ENCODE measurements at regions not wholly inside any gene's neighbourhood (a gene's known extent, or its start where the extent isn't known, plus 50 kb on each side); places are given as distances from the start of the nearest gene placed in this dataset.

- H3K4me1 ChIP-seq (ENCODE audit: control insufficient read depth, insufficient read depth, low read length) = no peaks in the 10 kb centered on the region
- no peak overlapping the region for H3K27ac ChIP-seq (ENCODE audit: low read depth, low read length)
- no peak overlapping the region for H3K4me3 ChIP-seq (ENCODE audit: low read depth, low read length)
- no peaks in the 10 kb centered on the region for H3K9me3 ChIP-seq (ENCODE audit: control insufficient read depth, insufficient read depth, low read length)
- H3K27me3 ChIP-seq (ENCODE audit: control insufficient read depth, insufficient read depth, low read length) = no peaks in the 10 kb centered on the region
- DNase-seq (ENCODE audit: low read depth in 4 of 6, low spot score in 6 of 6) = no peak
- no peaks in the 10 kb centered on the region for H3K36me3 ChIP-seq (ENCODE audit: control insufficient read depth, insufficient read depth, low read length)
Measured at GRCh38 chr7:18312482-18312881, 183.1 kb upstream of the HDAC9 start.

DNA sequence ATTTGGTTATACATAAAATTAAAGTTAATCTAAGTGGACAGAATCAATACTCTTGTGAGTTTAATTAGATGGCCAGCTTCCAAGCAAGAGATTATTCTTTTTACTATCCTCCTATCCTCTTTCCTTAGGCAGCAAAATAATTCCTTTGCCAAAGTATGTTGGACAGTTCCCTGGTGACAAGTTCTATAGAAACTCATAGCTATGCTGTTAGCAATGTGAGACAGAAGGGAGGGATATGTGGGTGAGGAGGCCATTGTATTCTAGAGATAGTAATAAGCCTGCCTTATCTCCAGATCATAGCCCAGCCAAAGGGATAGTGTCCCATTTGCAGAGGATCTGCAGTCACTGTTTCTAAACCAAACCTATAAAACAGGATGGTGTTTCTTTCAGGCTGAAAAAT is 181.6 kb upstream of the HDAC9 start:
- H3K4me3 ChIP-seq (ENCODE audit: low read depth, low read length) = no peak overlapping the region
- H3K4me1 ChIP-seq (ENCODE audit: control insufficient read depth, insufficient read depth, low read length) = no peaks in the 10 kb centered on the region
- DNase-seq (ENCODE audit: low read depth in 4 of 6, low spot score in 6 of 6) = peak in 1 of 6 donors; percentile 56
- H3K36me3 ChIP-seq (ENCODE audit: control insufficient read depth, insufficient read depth, low read length) = no peaks in the 10 kb centered on the region
- H3K27me3 ChIP-seq (ENCODE audit: control insufficient read depth, insufficient read depth, low read length) = no peaks in the 10 kb centered on the region
- no peak overlapping the region for H3K27ac ChIP-seq (ENCODE audit: low read depth, low read length)
- no peaks in the 10 kb centered on the region for H3K9me3 ChIP-seq (ENCODE audit: control insufficient read depth, insufficient read depth, low read length)

DNA sequence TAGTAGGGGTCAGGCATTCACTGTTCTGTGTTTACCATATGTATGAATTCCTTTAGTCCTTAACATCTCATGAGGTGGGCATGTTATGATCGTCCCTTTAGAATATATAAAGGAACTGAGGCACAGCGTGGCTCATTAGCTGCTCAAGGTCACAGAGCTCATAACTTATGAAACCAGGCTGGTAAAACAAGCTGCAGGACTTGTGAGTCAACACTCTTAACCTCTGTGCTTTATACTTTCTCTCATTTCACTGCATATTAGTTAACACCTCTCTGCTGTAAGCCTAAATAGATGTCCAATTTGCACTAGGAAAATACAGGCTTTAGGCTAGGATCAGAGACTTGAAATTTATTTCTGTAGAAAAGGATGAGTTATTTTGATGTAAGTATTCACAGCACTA is 180.3 kb upstream of the HDAC9 start:
- WGBS (ENCODE audit: insufficient coverage) = 43% methylated on average over 1 of the region's 2 CpGs
- no peak overlapping the region for H3K27ac ChIP-seq (ENCODE audit: low read depth, low read length)
- H3K4me1 ChIP-seq (ENCODE audit: control insufficient read depth, insufficient read depth, low read length) = no peaks in the 10 kb centered on the region
- DNase-seq (ENCODE audit: low read depth in 4 of 6, low spot score in 6 of 6) = no peak
- H3K27me3 ChIP-seq (ENCODE audit: control insufficient read depth, insufficient read depth, low read length) = no peaks in the 10 kb centered on the region
- no peaks in the 10 kb centered on the region for H3K9me3 ChIP-seq (ENCODE audit: control insufficient read depth, insufficient read depth, low read length)
- no peak overlapping the region for H3K4me3 ChIP-seq (ENCODE audit: low read depth, low read length)
- no peaks in the 10 kb centered on the region for H3K36me3 ChIP-seq (ENCODE audit: control insufficient read depth, insufficient read depth, low read length)

GRCh38 chr7:18317941-18318340 is 177.6 kb upstream of the HDAC9 start:
- Histone ChIP-seq H3K27me3 (ENCODE audit: control insufficient read depth, insufficient read depth, low read length) (no peaks in the 10 kb centered on the region), H3K4me3 (ENCODE audit: low read depth, low read length) (no peak overlapping the region), H3K27ac (ENCODE audit: low read depth, low read length) (no peak overlapping the region), H3K36me3 (ENCODE audit: control insufficient read depth, insufficient read depth, low read length) (no peaks in the 10 kb centered on the region), H3K9me3 (ENCODE audit: control insufficient read depth, insufficient read depth, low read length) (no peaks in the 10 kb centered on the region), H3K4me1 (ENCODE audit: control insufficient read depth, insufficient read depth, low read length) (no peaks in the 10 kb centered on the region)
- no CpG with 5 or more reads among the region's 2 CpGs for WGBS (ENCODE audit: insufficient coverage)
- no peak for DNase-seq (ENCODE audit: low read depth in 4 of 6, low spot score in 6 of 6)

DNA sequence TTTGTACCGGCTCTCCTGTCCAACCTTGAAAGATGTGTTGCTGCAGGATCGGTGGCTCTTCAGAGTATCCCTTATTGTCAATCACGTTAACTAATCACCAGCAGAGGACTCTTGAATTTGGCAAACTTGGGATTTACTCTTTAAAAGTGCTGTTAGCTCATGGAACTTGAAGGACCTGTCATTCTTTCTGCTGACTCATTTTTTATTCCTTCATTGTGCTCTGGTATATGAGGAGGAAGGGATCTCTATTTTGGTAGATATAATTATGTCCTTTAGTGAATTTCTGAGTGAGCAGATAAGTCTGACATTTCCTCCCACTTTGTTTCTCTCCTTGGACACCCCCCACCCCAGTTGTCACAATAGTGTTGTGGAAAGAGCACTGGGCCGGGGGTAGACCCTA is 175.1 kb upstream of the HDAC9 start:
- no peaks in the 10 kb centered on the region for H3K27me3 ChIP-seq (ENCODE audit: control insufficient read depth, insufficient read depth, low read length)
- no peaks in the 10 kb centered on the region for H3K36me3 ChIP-seq (ENCODE audit: control insufficient read depth, insufficient read depth, low read length)
- no peak overlapping the region for H3K4me3 ChIP-seq (ENCODE audit: low read depth, low read length)
- WGBS (ENCODE audit: insufficient coverage) = 100% methylated on average over 1 of the region's 4 CpGs
- H3K4me1 ChIP-seq (ENCODE audit: control insufficient read depth, insufficient read depth, low read length) = no peaks in the 10 kb centered on the region
- no peak for DNase-seq (ENCODE audit: low read depth in 4 of 6, low spot score in 6 of 6)
- H3K9me3 ChIP-seq (ENCODE audit: control insufficient read depth, insufficient read depth, low read length) = no peaks in the 10 kb centered on the region
- no peak overlapping the region for H3K27ac ChIP-seq (ENCODE audit: low read depth, low read length)

- H3K27ac ChIP-seq (ENCODE audit: low read depth, low read length) = no peak overlapping the region
- no peaks in the 10 kb centered on the region for H3K9me3 ChIP-seq (ENCODE audit: control insufficient read depth, insufficient read depth, low read length)
- no peaks in the 10 kb centered on the region for H3K36me3 ChIP-seq (ENCODE audit: control insufficient read depth, insufficient read depth, low read length)
- no peaks in the 10 kb centered on the region for H3K4me1 ChIP-seq (ENCODE audit: control insufficient read depth, insufficient read depth, low read length)
- no peak overlapping the region for H3K4me3 ChIP-seq (ENCODE audit: low read depth, low read length)
- no CpG with 5 or more reads among the region's 2 CpGs for WGBS (ENCODE audit: insufficient coverage)
- peak in 2 of 6 donors; percentile 23 to 55 for DNase-seq (ENCODE audit: low read depth in 4 of 6, low spot score in 6 of 6)
- no peaks in the 10 kb centered on the region for H3K27me3 ChIP-seq (ENCODE audit: control insufficient read depth, insufficient read depth, low read length)
Measured at GRCh38 chr7:18320971-18321567, 174.5 kb upstream of the HDAC9 start.

- Histone ChIP-seq H3K27me3 (ENCODE audit: control insufficient read depth, insufficient read depth, low read length) (no peaks in the 10 kb centered on the region), H3K36me3 (ENCODE audit: control insufficient read depth, insufficient read depth, low read length) (no peaks in the 10 kb centered on the region)
- DNase-seq (ENCODE audit: low read depth in 4 of 6, low spot score in 6 of 6) = no peak
Measured at GRCh38 chr7:18330548-18330947, 165.0 kb upstream of the HDAC9 start.

GRCh38 chr7:18336626-18337025 is 158.9 kb upstream of the HDAC9 start:
- no peaks in the 10 kb centered on the region for H3K27me3 ChIP-seq (ENCODE audit: control insufficient read depth, insufficient read depth, low read length)
- no peak overlapping the region for H3K4me3 ChIP-seq (ENCODE audit: low read depth, low read length)
- DNase-seq (ENCODE audit: low read depth in 4 of 6, low spot score in 6 of 6) = no peak
- WGBS (ENCODE audit: insufficient coverage) = no CpG with 5 or more reads among the region's 2 CpGs
- no peaks in the 10 kb centered on the region for H3K36me3 ChIP-seq (ENCODE audit: control insufficient read depth, insufficient read depth, low read length)
- no peaks in the 10 kb centered on the region for H3K9me3 ChIP-seq (ENCODE audit: control insufficient read depth, insufficient read depth, low read length)
- no peaks in the 10 kb centered on the region for H3K4me1 ChIP-seq (ENCODE audit: control insufficient read depth, insufficient read depth, low read length)
- no peak overlapping the region for H3K27ac ChIP-seq (ENCODE audit: low read depth, low read length)

More at GRCh38 chr7:18330548-18330947, 165.0 kb upstream of the HDAC9 start:
- Histone ChIP-seq H3K27ac (ENCODE audit: low read depth, low read length) (no peak overlapping the region), H3K4me1 (ENCODE audit: control insufficient read depth, insufficient read depth, low read length) (no peaks in the 10 kb centered on the region), H3K4me3 (ENCODE audit: low read depth, low read length) (no peak overlapping the region), H3K9me3 (ENCODE audit: control insufficient read depth, insufficient read depth, low read length) (no peaks in the 10 kb centered on the region)

DNA sequence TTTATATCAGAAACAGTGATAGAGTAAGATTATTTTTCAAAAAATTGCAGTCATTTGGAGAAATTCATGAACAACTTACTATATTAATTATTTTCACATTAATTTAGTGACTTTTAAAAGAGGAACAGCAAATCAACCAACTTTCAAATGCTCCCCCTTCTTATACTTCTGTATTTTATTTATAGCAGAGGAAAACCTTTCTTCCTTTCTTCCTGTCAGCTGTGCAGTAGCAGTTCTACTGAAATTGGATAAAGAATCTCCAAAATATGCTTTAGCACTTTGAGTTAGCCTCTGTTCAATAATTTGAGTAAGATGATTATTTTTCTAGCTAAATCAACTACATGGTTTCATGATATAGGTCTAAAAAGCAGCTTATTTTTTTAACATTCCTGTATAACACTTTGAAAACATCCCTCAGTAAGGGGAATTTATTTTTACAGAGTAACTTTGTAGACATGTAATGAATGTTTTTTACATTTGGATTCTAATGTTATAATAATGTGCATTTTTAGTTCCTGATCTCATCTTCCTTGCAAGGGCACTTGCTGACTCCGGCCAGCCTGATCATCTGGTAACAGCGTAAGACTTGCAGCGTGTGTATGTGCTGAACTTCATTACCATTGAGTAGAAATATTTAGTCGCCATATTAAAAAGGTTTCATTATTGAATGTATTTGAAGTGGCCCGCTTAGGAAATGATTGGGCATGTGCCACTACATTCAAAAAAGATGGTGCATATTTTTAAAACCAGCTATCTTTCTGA is 158.3 kb upstream of the HDAC9 start:
- no CpG with 5 or more reads among the region's 5 CpGs for WGBS (ENCODE audit: insufficient coverage)
- no peaks in the 10 kb centered on the region for H3K4me1 ChIP-seq (ENCODE audit: control insufficient read depth, insufficient read depth, low read length)
- H3K4me3 ChIP-seq (ENCODE audit: low read depth, low read length) = no peak overlapping the region
- no peaks in the 10 kb centered on the region for H3K9me3 ChIP-seq (ENCODE audit: control insufficient read depth, insufficient read depth, low read length)
- DNase-seq (ENCODE audit: low read depth in 4 of 6, low spot score in 6 of 6) = no peak
- no peaks in the 10 kb centered on the region for H3K36me3 ChIP-seq (ENCODE audit: control insufficient read depth, insufficient read depth, low read length)
- no peaks in the 10 kb centered on the region for H3K27me3 ChIP-seq (ENCODE audit: control insufficient read depth, insufficient read depth, low read length)
- no peak overlapping the region for H3K27ac ChIP-seq (ENCODE audit: low read depth, low read length)

- no CpG with 5 or more reads among the region's 3 CpGs for WGBS (ENCODE audit: insufficient coverage)
Measured at GRCh38 chr7:18338910-18339523, 156.5 kb upstream of the HDAC9 start.

More at GRCh38 chr7:18338910-18339523, 156.5 kb upstream of the HDAC9 start:
- no peaks in the 10 kb centered on the region for H3K9me3 ChIP-seq (ENCODE audit: control insufficient read depth, insufficient read depth, low read length)
- H3K4me3 ChIP-seq (ENCODE audit: low read depth, low read length) = no peak overlapping the region
- H3K36me3 ChIP-seq (ENCODE audit: control insufficient read depth, insufficient read depth, low read length) = no peaks in the 10 kb centered on the region
- H3K27ac ChIP-seq (ENCODE audit: low read depth, low read length) = no peak overlapping the region
- DNase-seq (ENCODE audit: low read depth in 4 of 6, low spot score in 6 of 6) = no peak
- H3K27me3 ChIP-seq (ENCODE audit: control insufficient read depth, insufficient read depth, low read length) = no peaks in the 10 kb centered on the region
- H3K4me1 ChIP-seq (ENCODE audit: control insufficient read depth, insufficient read depth, low read length) = no peaks in the 10 kb centered on the region

Measured in spinal cord (tissue), 9 donors.